Gastroesophageal sphincter (tissue), 4 donors: ENCODE measurements at regions not wholly inside any gene's neighbourhood (a gene's known extent, or its start where the extent isn't known, plus 50 kb on each side); places are given as distances from the start of the nearest gene placed in this dataset.
"Not testable (repeated sequence)": the region's sequence is repeated elsewhere in the genome, so short reads cannot be mapped to it uniquely, and the experiment has no call there.

ENCODE experiments used
- ATAC-seq: fragments of 150-250 bp; one replicate; pipeline ENCODE4 v1.9.1; 2016; ENCODE audit warnings: mild to moderate bottlenecking, moderate library complexity
- H3K27ac ChIP-seq, 4 donors: fragments of 200-600 bp; sonication (generic) in 3 of 4; 1 replicate in 3 of 4; 2 replicates in 1 of 4; pipeline ENCODE4 v1.5.1; 2016 to 2019
- H3K27me3 ChIP-seq: fragments of 200-600 bp; sonication (generic); one replicate; pipeline ENCODE4 v1.5.1; 2019
- H3K36me3 ChIP-seq, 2 donors: fragments of 200-600 bp; sonication (generic); one replicate each; pipeline ENCODE4 v1.5.1; 2019; ENCODE audit warnings: control low read depth in 1 of 2
- H3K4me1 ChIP-seq, 3 donors: fragments of 200-600 bp; sonication (generic); 1 replicate in 2 of 3; 2 replicates in 1 of 3; pipeline ENCODE4 v1.5.1; 2016 to 2019; ENCODE audit warnings: control low read depth in 2 of 3
- H3K4me3 ChIP-seq, 2 donors: fragments of 200-600 bp; sonication (generic); one replicate each; pipeline ENCODE4 v1.5.1; 2019; ENCODE audit warnings: mild to moderate bottlenecking in 1 of 2, moderate library complexity in 1 of 2
- H3K9me3 ChIP-seq, 3 donors: fragments of 200-600 bp; sonication (generic); one replicate each; pipeline ENCODE4 v1.5.1; 2017 to 2019; ENCODE audit warnings: control low read depth in 2 of 3
- CTCF ChIP-seq, 4 experiments: fragments of 200-600 bp in 2 of 4; fragments of 450-650 bp in 2 of 4; sonication (generic) in 1 of 4; IDR thresholded peaks; one replicate each; pipeline ENCODE4 v1.5.1; 2017 to 2019; ENCODE audit warnings: antibody characterized with exemption in 4 of 4, mild to moderate bottlenecking in 2 of 4, moderate library complexity in 2 of 4
- EP300 ChIP-seq: sonication (generic); formaldehyde crosslinking; IDR thresholded peaks from one replicate; pipeline ENCODE4 v1.6.1; 2017; ENCODE audit warnings: antibody characterized with exemption, mild to moderate bottlenecking
- POLR2A ChIP-seq, 2 donors: fragments of 450-650 bp; IDR thresholded peaks; one replicate each; pipeline ENCODE4 v1.6.1; 2017; ENCODE audit warnings: antibody characterized with exemption in 2 of 2, mild to moderate bottlenecking in 2 of 2, moderate library complexity in 1 of 2
- POLR2AphosphoS5 ChIP-seq: sonication (generic); formaldehyde crosslinking; IDR thresholded peaks from one replicate; pipeline ENCODE4 v1.6.1; 2017; ENCODE audit warnings: antibody characterized with exemption
- WGBS, 2 donors: methylation state at CpG; one replicate each; pipeline ENCODE4 v1.1.5; 2018; ENCODE audit warnings: low coverage in 1 of 2; 5-methylcytosine and 5-hydroxymethylcytosine counted together

GRCh38 chr12:67546746-67547145 lies 101.8 kb upstream of the DYRK2 start:
- WGBS, 2 donors = 80 to 83% methylated on average over 1 of the region's 1 CpG
- ATAC-seq = no peak
- no peak for TF ChIP-seq EP300
- TF ChIP-seq POLR2A (IDR thresholded peaks at IDR 0.05) = no peak
- no peak for TF ChIP-seq CTCF (IDR thresholded peaks at IDR 0.05)
- no peak for TF ChIP-seq POLR2AphosphoS5
- H3K36me3 ChIP-seq = no peaks in the 10 kb centered on the region
- H3K9me3 ChIP-seq = peaks cover 0 to 7% (median 0%) of the 10 kb centered on the region in 3 donors
- H3K4me1 ChIP-seq = no peaks in the 10 kb centered on the region
- H3K27me3 ChIP-seq = no peaks in the 10 kb centered on the region
- no peak overlapping the region for H3K4me3 ChIP-seq
- no peak overlapping the region for H3K27ac ChIP-seq

GRCh38 chr12:67555075-67555717 lies 93.3 kb upstream of the DYRK2 start:
- H3K36me3 ChIP-seq, H3K27ac ChIP-seq, H3K4me1 ChIP-seq, H3K27me3 ChIP-seq, H3K9me3 ChIP-seq, H3K4me3 ChIP-seq, ATAC-seq: not testable (repeated sequence)
- WGBS, 2 donors = 60% methylated on average over 1 of the region's 8 CpGs; no CpG with 5 or more reads in 1 of the 2 donors

GRCh38 chr12:67558775-67559174 lies 89.8 kb upstream of the DYRK2 start:
- TF ChIP-seq POLR2A (IDR thresholded peaks at IDR 0.05) (no peak), EP300 (no peak), POLR2AphosphoS5 (no peak), CTCF (IDR thresholded peaks at IDR 0.05) (no peak)
- Histone ChIP-seq H3K4me1 (no peaks in the 10 kb centered on the region), H3K27ac (no peak overlapping the region), H3K9me3 (peaks cover 0 to 30% (median 0%) of the 10 kb centered on the region in 3 donors), H3K36me3 (no peaks in the 10 kb centered on the region), H3K27me3 (no peaks in the 10 kb centered on the region), H3K4me3 (no peak overlapping the region)
- ATAC-seq = no peak
- 92% methylated on average over 3 of the region's 3 CpGs for WGBS, 2 donors

- Histone ChIP-seq H3K27ac (no peak overlapping the region), H3K4me3 (no peak overlapping the region), H3K4me1 (no peaks in the 10 kb centered on the region), H3K27me3 (no peaks in the 10 kb centered on the region), H3K9me3 (peaks cover 0 to 30% (median 0%) of the 10 kb centered on the region in 3 donors), H3K36me3 (no peaks in the 10 kb centered on the region)
- no peak for ATAC-seq
- TF ChIP-seq POLR2AphosphoS5 (no peak), POLR2A (IDR thresholded peaks at IDR 0.05) (no peak), EP300 (no peak), CTCF (IDR thresholded peaks at IDR 0.05) (no peak)
- 71 to 82% methylated on average over 2 of the region's 3 CpGs for WGBS, 2 donors
These were observed 88.8 kb upstream of the DYRK2 start for GRCh38 chr12:67559751-67560150.

- no peaks in the 10 kb centered on the region for H3K36me3 ChIP-seq
- TF ChIP-seq POLR2A (IDR thresholded peaks at IDR 0.05) = no peak
- WGBS, 2 donors = 55 to 60% methylated on average over 3 of the region's 3 CpGs
These were observed 85.8 kb upstream of the DYRK2 start for GRCh38 chr12:67562513-67563287.

GRCh38 chr12:67568055-67568454 lies 80.5 kb upstream of the DYRK2 start:
- no peak overlapping the region for H3K27ac ChIP-seq
- TF ChIP-seq POLR2AphosphoS5 (no peak), CTCF (IDR thresholded peaks at IDR 0.05) (no peak), EP300 (no peak), POLR2A (IDR thresholded peaks at IDR 0.05) (no peak)
- no peak for ATAC-seq
- peaks cover 0 to 21% (median 0%) of the 10 kb centered on the region in 3 donors for H3K9me3 ChIP-seq
- no peaks in the 10 kb centered on the region for H3K4me1 ChIP-seq
- H3K4me3 ChIP-seq = no peak overlapping the region
- WGBS, 2 donors = 83 to 93% methylated on average over 2 of the region's 2 CpGs
- H3K27me3 ChIP-seq = no peaks in the 10 kb centered on the region
- H3K36me3 ChIP-seq = no peaks in the 10 kb centered on the region

More at GRCh38 chr12:67562513-67563287, 85.8 kb upstream of the DYRK2 start:
- H3K27ac ChIP-seq = no peak overlapping the region
- H3K4me1 ChIP-seq = no peaks in the 10 kb centered on the region
- peaks cover 0 to 49% (median 0%) of the 10 kb centered on the region in 3 donors for H3K9me3 ChIP-seq
- no peaks in the 10 kb centered on the region for H3K27me3 ChIP-seq
- ATAC-seq = no peak
- H3K4me3 ChIP-seq = no peak overlapping the region
